Skin of body (tissue), 1 donor: ENCODE measurements at regions not wholly inside any gene's neighbourhood (a gene's known extent, or its start where the extent isn't known, plus 50 kb on each side); places are given as distances from the start of the nearest gene placed in this dataset.
"Not testable (repeated sequence)": the region's sequence is repeated elsewhere in the genome, so short reads cannot be mapped to it uniquely, and the experiment has no call there.

Source experiments
- DNase-seq: peaks from one replicate; lab custom pipeline; 2025; lab: John Stamatoyannopoulos, UW

- DNase-seq: no peak
Measured at GRCh38 chr5:53265043-53265442, 155.5 kb upstream of the MOCS2 start.

- not testable (repeated sequence) for DNase-seq
Measured at GRCh38 chr5:53268241-53268640, 158.7 kb upstream of the MOCS2 start.

- DNase-seq: no peak
Measured at GRCh38 chr5:53275666-53276065, 166.1 kb upstream of the MOCS2 start.

- DNase-seq: no peak
Measured at GRCh38 chr5:53276825-53277224, 167.3 kb upstream of the MOCS2 start.

GRCh38 chr5:53277491-53277890 lies 167.9 kb upstream of the MOCS2 start:
- DNase-seq: no peak

GRCh38 chr5:53287573-53287972 lies 178.0 kb upstream of the MOCS2 start:
- DNase-seq: no peak

GRCh38 chr5:53288511-53288910 lies 179.0 kb upstream of the MOCS2 start:
- no peak for DNase-seq

- DNase-seq: no peak
Measured at GRCh38 chr5:53291047-53291446, 181.5 kb upstream of the MOCS2 start.

- no peak for DNase-seq
Measured at GRCh38 chr5:53291528-53291927, 182.0 kb upstream of the MOCS2 start.

GRCh38 chr5:53298841-53299240 lies 181.6 kb upstream of the FST start:
- no peak for DNase-seq

- no peak for DNase-seq
Measured at GRCh38 chr5:53302529-53302928, 177.9 kb upstream of the FST start.

- no peak for DNase-seq
Measured at GRCh38 chr5:53303105-53303504, 177.3 kb upstream of the FST start.

- DNase-seq: not testable (repeated sequence)
Measured at GRCh38 chr5:53305316-53305715, 175.1 kb upstream of the FST start.

GRCh38 chr5:53309653-53310052 lies 170.8 kb upstream of the FST start:
- DNase-seq: no peak

GRCh38 chr5:53311681-53312080 lies 168.7 kb upstream of the FST start:
- DNase-seq: no peak

GRCh38 chr5:53313145-53313544 lies 167.3 kb upstream of the FST start:
- peak; percentile 72 for DNase-seq

GRCh38 chr5:53318303-53318702 lies 162.1 kb upstream of the FST start:
- DNase-seq: no peak

- no peak for DNase-seq
Measured at GRCh38 chr5:53319315-53319714, 161.1 kb upstream of the FST start.

GRCh38 chr5:53321073-53321472 lies 159.4 kb upstream of the FST start:
- DNase-seq: no peak

- DNase-seq: no peak
Measured at GRCh38 chr5:53321721-53322120, 158.7 kb upstream of the FST start.

GRCh38 chr5:53322257-53322656 lies 158.2 kb upstream of the FST start:
- DNase-seq: no peak

GRCh38 chr5:53323511-53323910 lies 156.9 kb upstream of the FST start:
- DNase-seq: no peak

- DNase-seq: no peak
Measured at GRCh38 chr5:53323943-53324642, 156.3 kb upstream of the FST start.
